GM19099 (cell line): ENCODE measurements at regions not wholly inside any gene's neighbourhood (a gene's known extent, or its start where the extent isn't known, plus 50 kb on each side); places are given as distances from the start of the nearest gene placed in this dataset.

ENCODE experiments used
- POLR2A ChIP-seq: IDR thresholded peaks from 3 replicates; pipeline ENCODE4 v1.6.1; 2011; ENCODE audit warnings: low read depth; ENCODE audit not compliant: insufficient read length; ENCODE audit errors: extremely low read depth

DNA sequence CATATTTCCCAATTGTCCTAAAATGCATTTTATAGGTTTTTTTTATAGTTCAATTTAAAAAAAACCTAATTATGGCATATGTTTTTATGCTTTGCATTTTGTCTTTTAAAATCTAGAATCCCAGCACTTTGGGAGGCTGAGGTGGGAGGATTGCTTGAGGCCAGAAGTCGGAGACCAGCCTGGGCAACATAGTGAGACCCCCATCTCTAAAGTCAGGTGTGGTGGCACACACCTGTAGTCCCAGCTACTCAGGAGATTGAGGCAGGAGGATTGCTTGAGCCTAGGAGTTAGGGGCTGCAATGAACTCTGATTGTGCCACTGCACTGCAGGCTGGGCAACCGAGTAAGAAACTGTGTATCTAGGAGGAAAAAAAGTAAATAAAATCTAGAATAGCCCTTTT, 137.2 kb upstream of the POU3F1 start:
- no peak for TF ChIP-seq POLR2A

DNA sequence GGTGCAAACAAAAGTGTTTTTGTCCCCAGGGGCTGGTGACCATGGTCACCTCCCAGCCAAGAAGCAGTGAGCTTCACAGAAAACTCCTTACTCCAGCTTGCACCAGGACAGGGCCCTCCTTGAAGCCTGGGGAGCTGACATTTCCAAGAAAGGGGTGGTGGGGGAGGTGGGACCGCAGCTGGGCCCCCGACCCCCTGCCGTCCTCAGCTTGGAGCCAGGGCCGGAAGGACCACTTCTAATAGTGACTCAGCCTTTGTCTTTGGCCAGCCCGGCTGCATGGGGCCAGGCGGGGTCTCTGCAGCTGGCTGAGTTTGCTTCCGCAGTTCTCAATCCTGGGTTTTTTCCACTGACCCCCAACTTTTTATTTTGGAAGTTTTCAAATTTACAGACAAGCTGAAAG, 136.5 kb upstream of the POU3F1 start:
- no peak for TF ChIP-seq POLR2A

DNA sequence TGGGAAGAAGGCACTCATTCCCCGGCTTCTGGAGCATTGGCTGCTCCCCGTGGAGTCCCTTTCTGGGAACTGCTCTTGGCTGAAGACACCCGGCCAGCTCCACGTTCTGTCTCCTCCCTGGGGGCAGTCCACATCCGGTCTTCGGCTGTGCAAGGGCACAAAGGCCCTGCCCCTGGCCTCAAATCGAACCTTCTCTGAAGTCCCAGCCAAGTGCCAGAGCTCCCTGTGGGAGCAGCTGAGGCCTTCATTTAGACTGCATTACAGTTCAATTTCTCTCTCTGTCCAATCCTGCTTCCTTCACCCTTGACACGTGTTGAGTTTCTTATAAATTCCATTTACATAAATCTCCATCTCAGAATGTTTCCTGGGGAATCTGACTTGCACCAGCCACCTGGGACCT, 132.9 kb upstream of the POU3F1 start:
- no peak for TF ChIP-seq POLR2A

DNA sequence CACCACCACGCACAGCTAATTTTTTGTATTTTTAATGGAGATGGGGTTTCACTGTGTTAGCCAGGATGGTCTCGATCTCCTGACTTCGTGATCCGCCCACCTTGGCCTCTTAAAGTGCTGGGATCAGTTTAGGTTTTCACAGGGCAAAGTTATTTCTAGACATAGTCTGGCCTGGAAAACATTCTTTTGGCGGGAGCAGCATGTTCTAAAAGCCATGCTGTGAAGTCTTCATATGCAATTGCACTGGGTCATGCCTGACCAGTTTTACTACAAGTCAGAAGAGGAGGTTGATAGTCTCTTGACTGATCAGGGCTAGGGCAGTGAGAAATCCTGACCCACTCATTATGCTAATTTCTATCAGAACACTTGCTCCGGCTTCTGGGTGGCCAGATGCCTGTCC, 131.6 kb upstream of the POU3F1 start:
- no peak for TF ChIP-seq POLR2A

DNA sequence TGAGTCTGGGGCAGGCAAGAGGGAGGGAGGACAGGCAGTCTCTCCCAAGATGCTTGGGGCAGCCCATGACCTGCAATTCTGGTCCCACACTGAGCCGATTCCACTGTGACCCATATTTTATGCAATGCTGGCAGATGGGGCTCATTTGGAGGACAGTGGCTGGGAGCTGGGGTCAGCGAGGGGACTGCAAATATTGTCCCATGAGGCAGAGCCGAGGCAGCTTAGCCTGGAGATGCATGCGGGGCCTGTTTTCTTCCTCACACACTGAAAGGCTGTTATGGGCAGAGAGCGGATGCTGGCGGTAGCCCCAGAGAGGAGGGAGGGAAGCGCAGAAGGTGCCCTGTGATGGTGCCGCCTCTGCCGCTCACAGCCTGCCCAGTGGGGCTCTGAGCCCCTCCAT, 128.5 kb upstream of the POU3F1 start:
- TF ChIP-seq POLR2A = no peak

DNA sequence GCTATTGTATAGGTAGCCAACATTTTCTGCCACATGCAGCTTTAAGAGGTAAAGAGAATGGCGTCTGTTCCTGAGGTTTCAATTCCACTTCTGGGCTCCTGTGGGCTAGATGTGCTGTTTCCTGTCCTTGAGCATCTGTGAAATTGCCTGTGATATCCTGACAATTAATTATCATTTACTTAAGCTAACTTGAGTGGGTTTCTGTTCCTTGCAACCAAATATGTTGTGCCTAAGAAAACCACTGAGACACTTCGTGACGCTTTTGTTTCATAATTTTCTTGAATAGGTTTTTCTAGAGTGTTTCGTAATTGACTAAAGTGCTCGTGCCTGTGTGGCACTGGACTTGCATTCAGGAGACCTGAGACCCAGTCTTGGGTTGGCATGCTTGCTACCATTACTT, 127.3 kb upstream of the POU3F1 start:
- no peak for TF ChIP-seq POLR2A

DNA sequence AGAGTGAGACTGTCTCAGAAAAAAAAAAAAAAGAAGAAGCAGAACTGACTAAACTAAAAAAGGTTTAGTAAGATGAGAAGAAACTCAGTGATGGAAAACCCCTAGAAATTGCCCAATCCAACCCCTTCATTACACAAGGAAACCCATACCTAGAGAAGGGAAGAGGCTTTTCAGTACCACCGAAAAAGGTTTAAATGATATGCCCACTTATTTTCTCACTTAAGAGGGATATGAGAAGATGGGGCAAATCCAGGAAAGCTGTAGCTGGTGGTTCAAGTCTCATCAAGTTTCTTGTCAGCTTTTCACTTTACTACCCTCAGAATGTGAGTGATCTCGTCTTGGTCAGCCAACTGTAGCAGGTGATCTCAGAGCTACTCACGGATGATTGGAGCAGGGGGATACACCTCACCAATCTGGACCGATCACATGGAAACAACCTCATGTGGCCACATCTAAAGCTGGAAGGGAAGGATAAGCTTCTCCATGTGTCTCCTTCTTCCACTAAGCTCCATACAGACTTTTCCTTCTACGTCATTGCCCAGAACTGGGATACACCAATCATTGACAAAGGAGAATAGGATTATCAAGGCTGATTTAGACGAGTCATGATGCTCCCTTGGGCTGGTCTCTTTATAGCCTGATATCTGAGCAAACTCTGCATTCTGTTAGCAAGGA, 126.7 kb upstream of the POU3F1 start:
- TF ChIP-seq POLR2A = no peak

DNA sequence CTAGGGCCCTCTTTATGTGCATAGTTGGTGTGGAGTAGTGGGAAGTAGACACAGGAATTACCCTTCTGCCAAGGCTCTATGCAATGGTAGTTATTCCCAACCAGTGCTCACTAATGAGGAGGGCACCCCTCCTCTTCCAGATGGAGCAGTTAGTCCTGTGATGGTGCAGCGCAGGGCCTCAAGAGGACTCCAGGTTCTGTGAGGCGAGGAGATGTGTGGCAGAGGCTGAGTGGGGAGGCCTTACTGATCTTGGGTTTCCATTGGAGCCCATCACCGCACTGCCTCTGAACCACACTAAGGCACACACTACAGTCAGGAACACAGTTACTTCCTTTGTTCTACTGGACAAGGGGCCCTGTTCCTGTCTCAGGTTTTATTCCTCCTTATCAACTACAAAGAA, 122.5 kb upstream of the POU3F1 start:
- no peak for TF ChIP-seq POLR2A

DNA sequence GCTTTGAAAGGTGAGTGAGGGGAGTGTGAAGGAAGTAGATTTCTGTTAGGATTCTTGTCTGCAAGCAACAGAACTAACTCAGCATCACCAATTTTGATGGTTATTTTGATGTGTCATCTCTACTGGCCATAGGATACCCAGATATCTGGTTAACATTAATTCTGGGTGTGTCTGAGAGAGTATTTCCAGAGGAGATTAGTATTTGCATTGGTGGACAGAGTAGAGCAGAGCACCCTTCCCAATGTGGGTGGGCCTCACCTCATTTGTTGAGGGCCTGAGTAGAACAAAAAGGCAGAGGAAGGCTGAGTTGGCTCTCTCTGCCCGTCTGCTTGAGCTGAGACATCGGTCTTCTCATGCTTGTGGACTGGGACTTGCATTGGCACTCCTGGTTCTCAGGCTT, 121.8 kb upstream of the POU3F1 start:
- no peak for TF ChIP-seq POLR2A

DNA sequence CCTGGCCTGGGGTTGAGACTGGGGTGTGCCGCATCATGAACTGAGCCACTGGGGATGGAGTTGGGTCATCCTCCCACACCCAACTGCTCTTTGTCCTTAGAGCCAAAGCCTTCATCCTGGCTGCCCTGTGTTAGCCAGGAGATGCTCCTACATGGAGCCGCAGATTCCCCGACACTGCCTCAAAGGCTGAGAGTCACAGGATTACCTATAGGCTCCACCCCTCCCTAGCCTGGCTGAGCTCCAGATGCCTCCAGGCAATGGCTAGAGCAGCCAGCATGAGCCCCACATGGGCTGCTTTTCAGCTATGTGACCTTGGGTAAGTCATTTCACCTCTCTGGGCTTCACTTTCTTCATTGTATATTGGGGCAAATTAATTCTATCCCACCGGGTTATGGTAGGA, 119.9 kb upstream of the POU3F1 start:
- no peak for TF ChIP-seq POLR2A

DNA sequence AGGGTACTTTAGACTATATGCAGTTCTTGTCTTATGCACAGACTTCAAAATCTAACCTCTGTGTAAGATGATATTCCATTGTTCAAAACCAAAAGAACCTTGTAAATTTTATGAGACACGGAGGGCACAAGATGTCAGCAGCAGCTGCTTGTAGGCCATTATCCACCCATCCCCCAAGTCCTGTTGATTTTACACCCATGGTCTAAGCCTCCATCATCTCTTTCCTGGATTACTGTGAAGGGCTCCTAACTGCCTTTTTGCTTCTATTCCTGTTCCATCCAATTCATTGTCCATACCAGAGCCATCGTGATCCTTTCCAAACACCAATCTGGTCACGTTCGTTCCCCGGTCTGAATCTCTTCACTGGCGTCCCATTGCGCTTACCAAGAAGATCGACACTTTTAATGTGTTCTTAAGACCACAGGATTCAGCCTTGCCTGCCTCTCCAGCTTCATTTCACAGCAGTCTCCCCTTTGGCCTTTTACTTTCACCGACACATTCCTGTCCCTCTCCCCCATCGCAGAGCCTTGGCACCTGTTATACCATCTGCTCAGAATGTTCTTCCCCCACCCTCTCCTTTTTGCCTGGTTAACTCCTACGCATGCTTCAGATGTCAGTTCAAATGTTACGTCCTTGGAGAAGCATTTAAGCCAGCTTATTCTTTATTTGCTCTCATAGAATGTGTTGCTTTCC, 107.3 kb upstream of the POU3F1 start:
- TF ChIP-seq POLR2A = no peak

DNA sequence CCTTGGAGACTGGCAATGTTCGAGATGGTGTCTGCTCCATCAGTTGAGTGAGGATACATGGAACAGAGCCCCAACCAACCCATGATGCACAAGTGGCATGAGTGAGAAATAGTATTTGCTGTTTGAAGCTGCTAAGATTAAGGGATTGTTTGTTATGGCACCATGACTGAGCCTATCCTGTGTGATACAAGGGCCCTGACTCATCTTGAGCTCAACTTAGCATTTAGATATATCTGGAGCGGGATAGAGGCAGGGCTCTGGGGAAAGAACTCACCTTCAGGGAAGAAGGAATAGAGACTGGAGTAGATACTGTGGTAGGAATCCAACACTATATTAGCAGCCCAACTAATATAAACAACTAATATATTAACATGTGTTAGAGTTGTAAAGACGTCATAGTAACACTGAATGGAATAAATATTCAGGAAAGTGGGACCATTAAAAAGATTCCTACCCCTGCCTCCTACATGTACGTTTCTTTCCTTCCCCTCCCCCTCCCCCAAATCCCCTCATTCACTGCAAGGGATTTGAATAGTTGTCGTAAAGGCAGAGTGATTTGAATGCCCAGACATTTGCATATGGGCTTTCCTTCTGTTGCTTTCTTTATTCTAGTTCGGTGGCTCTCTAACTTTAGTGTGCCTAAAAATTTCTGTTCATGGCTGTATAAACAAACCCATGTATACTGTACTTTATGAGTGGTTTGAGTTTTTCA, 106.6 kb upstream of the POU3F1 start:
- no peak for TF ChIP-seq POLR2A

DNA sequence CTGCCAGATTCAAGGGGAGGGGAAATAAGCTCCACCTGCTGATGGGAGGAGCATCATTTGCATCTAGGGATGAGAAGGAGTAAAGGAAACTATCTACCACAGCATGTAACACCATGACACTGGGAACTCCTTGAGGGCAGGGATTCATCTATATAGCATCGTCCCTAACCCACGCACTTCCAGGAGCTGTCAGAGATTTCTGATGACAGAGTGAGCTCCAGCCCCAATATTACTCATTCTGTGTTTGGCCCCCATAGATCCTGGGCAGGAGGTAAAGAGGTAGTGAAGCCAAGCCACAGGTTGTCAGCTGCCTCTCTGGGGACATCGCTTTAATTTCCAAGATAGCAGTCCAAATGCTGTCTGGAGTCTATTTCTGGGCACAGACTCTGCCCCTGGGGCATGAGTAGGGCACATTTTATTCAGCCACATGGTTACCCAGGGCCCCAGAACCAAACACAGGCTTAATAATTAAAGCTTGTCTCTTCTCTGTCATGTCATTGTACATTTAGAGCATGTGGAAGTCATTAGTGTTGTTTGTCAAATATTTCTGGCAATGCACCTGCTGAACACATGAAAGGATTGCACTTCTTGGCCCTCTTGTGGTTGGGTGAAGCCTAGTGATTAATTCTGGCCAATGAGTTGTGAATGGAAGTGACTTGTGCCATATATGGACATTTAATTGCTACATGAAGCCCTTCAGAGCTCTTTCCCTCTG, 105.9 kb upstream of the POU3F1 start:
- TF ChIP-seq POLR2A = peak; percentile 39

DNA sequence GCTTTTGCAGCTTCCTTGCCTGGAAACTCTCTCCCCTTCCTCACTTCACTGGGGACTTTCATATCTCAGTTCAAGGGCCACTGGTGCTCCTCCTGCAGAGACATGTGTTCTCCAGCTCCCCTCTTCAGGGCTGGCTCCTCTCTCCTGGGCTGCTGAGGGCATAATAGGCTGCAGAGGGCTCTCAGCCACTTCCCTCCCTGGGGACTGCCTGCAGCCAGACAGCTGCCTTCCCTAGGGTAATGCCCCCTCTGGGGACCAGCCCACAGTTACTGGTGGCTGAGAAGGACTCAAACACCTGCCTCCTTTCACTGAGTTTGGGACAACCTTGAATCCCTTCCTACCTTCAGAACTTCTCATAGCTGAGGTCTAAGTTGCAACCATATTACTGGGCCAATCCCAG, 104.8 kb upstream of the POU3F1 start:
- TF ChIP-seq POLR2A = no peak

DNA sequence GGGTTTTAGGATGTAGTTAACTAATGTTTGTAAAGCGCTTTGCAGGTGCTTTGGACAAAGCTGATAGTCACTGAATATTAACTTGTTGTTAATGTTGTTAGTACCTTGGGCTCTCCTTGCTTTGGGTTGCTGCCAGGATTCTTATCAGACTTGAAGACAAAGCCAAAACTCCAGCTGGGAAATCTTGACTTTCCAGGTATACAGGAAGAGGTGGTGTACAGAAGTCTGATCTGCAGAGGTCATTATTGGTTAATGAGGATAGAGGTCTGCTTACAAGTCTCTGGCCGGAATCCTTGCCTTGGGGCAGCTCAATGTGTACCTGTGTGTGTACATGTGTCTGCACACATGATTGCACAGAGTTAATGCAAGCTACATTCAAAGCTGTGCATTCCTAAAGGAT, 96.0 kb upstream of the POU3F1 start:
- TF ChIP-seq POLR2A = no peak
